ENCODE measurements at regions not wholly inside any gene's neighbourhood (a gene's known extent, or its start where the extent isn't known, plus 50 kb on each side); places are given as distances from the start of the nearest gene placed in this dataset.
"Not testable (repeated sequence)": the region's sequence is repeated elsewhere in the genome, so short reads cannot be mapped to it uniquely, and the experiment has no call there.

DNA sequence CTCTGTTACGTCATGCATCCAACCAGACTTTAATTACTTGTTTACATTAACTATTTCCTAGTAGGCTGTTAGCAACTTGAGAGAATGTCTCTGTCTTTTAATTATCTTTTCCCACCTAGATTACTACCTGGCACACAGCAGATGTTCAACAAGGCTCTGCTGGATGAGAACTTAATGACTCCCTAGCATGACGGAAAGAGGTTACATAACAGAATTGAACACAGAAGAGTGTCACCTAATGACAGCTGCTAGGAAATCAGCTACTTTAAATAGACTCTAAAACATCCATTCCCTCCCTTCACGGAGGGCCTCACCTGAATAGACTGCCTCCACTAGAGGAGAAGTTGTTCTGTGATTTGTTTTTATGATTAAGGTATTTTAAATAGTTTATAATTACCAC, 110.8 kb downstream of the TEX29 start:
- 43 to 67% (median 48%) methylated on average over 3 of the region's 3 CpGs for WGBS, 3 donors
- DNase-seq (no peak), FAIRE-seq (no peak)
- H3K4me1 ChIP-seq (ENCODE audit: control insufficient read depth in 3 of 3, insufficient read depth in 2 of 3, low read depth in 1 of 3, low read length in 2 of 3) = no peaks in the 10 kb centered on the region
- H3K36me3 ChIP-seq (ENCODE audit: control insufficient read depth in 3 of 3, insufficient read depth in 2 of 3, low read depth in 1 of 3, low read length in 3 of 3) = no peaks in the 10 kb centered on the region
- peaks cover 0 to 6% (median 0%) of the 10 kb centered on the region in 3 donors for H3K27me3 ChIP-seq (ENCODE audit: control insufficient read depth in 3 of 3, insufficient read depth in 3 of 3, low read length in 3 of 3)
- H3K9me3 ChIP-seq (ENCODE audit: control insufficient read depth in 2 of 2, insufficient read depth in 1 of 2, low read depth in 1 of 2, low read length in 1 of 2) = no peaks in the 10 kb centered on the region
- no peak overlapping the region for H3K4me3 ChIP-seq (ENCODE audit: low read depth in 1 of 3, low read length in 3 of 3)
- no peak overlapping the region for H3K27ac ChIP-seq (ENCODE audit: low read depth in 1 of 3, low read length in 2 of 3)

GRCh38 chr13:111434578-111435159, 114.2 kb downstream of the TEX29 start:
- Histone ChIP-seq H3K36me3 (ENCODE audit: control insufficient read depth in 3 of 3, insufficient read depth in 2 of 3, low read depth in 1 of 3, low read length in 3 of 3) (no peaks in the 10 kb centered on the region), H3K27me3 (ENCODE audit: control insufficient read depth in 3 of 3, insufficient read depth in 3 of 3, low read length in 3 of 3) (peaks cover 0 to 6% (median 0%) of the 10 kb centered on the region in 3 donors), H3K9me3 (ENCODE audit: control insufficient read depth in 2 of 2, insufficient read depth in 1 of 2, low read depth in 1 of 2, low read length in 1 of 2) (no peaks in the 10 kb centered on the region), H3K4me1 (ENCODE audit: control insufficient read depth in 3 of 3, insufficient read depth in 2 of 3, low read depth in 1 of 3, low read length in 2 of 3) (no peaks in the 10 kb centered on the region), H3K4me3 (ENCODE audit: low read depth in 1 of 3, low read length in 3 of 3) (no peak overlapping the region), H3K27ac (ENCODE audit: low read depth in 1 of 3, low read length in 2 of 3) (no peak overlapping the region)
- WGBS, 3 donors = 44 to 74% (median 61%) methylated on average over 3 of the region's 3 CpGs
- FAIRE-seq (no peak), DNase-seq (no peak)

GRCh38 chr13:111436446-111436845, 116.0 kb downstream of the TEX29 start:
- H3K27ac ChIP-seq (ENCODE audit: low read depth in 1 of 3, low read length in 2 of 3) = no peak overlapping the region
- 74 to 85% (median 75%) methylated on average over 11 of the region's 11 CpGs for WGBS, 3 donors
- FAIRE-seq = no peak
- DNase-seq = no peak
- H3K4me3 ChIP-seq (ENCODE audit: low read depth in 1 of 3, low read length in 3 of 3) = no peak overlapping the region
- H3K4me1 ChIP-seq (ENCODE audit: control insufficient read depth in 3 of 3, insufficient read depth in 2 of 3, low read depth in 1 of 3, low read length in 2 of 3) = no peaks in the 10 kb centered on the region
- no peaks in the 10 kb centered on the region for H3K36me3 ChIP-seq (ENCODE audit: control insufficient read depth in 3 of 3, insufficient read depth in 2 of 3, low read depth in 1 of 3, low read length in 3 of 3)
- H3K9me3 ChIP-seq (ENCODE audit: control insufficient read depth in 2 of 2, insufficient read depth in 1 of 2, low read depth in 1 of 2, low read length in 1 of 2) = no peaks in the 10 kb centered on the region
- H3K27me3 ChIP-seq (ENCODE audit: control insufficient read depth in 3 of 3, insufficient read depth in 3 of 3, low read length in 3 of 3) = peaks cover 0 to 6% (median 0%) of the 10 kb centered on the region in 3 donors

- Histone ChIP-seq H3K9me3 (ENCODE audit: control insufficient read depth in 2 of 2, insufficient read depth in 1 of 2, low read depth in 1 of 2, low read length in 1 of 2) (no peaks in the 10 kb centered on the region), H3K36me3 (ENCODE audit: control insufficient read depth in 3 of 3, insufficient read depth in 2 of 3, low read depth in 1 of 3, low read length in 3 of 3) (no peaks in the 10 kb centered on the region), H3K27me3 (ENCODE audit: control insufficient read depth in 3 of 3, insufficient read depth in 3 of 3, low read length in 3 of 3) (peaks cover 0 to 6% (median 1%) of the 10 kb centered on the region in 3 donors), H3K27ac (ENCODE audit: low read depth in 1 of 3, low read length in 2 of 3) (no peak overlapping the region), H3K4me1 (ENCODE audit: control insufficient read depth in 3 of 3, insufficient read depth in 2 of 3, low read depth in 1 of 3, low read length in 2 of 3) (no peaks in the 10 kb centered on the region), H3K4me3 (ENCODE audit: low read depth in 1 of 3, low read length in 3 of 3) (no peak overlapping the region)
- FAIRE-seq (no peak), DNase-seq (no peak)
- 84 to 90% (median 86%) methylated on average over 10 to 11 of the region's 11 CpGs for WGBS, 3 donors
Observed at GRCh38 chr13:111437417-111437816, 117.0 kb downstream of the TEX29 start.

DNA sequence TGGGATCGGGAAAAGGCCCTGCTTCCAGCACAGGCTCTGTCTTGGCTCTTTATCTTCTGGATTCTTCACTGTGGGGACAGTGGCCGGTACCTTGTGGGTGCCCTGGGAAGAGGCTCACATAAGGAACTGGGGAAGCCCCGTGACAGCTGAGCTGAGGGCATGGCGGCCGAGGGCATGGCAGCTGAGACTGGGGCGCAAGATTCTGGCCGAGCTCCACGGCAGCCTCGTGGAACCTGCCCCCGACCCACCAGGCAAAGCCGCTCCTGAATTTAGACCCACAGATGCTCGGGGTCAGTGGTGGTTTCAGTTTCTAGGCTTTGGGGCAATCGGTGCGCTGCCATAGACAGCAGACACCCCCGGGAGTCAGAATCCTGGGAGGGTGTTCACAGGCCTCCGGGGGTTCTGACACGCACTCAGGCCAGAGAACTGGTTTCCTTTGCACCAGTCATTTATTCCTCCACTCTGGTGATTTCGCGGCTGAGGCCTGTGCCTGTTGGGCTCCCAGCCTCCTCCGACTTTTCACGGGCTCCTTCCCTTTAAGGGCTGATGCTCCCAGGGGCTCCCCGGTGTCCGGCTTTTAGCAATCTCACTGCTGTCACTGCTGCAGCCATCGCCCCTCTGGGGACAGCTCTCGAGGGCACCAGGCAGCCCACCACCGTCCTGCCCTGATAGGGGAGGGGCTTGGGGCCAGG, 117.6 kb downstream of the TEX29 start:
- H3K36me3 ChIP-seq (ENCODE audit: control insufficient read depth in 3 of 3, insufficient read depth in 2 of 3, low read depth in 1 of 3, low read length in 3 of 3) = no peaks in the 10 kb centered on the region
- FAIRE-seq (no peak), DNase-seq (no peak)
- H3K27me3 ChIP-seq (ENCODE audit: control insufficient read depth in 3 of 3, insufficient read depth in 3 of 3, low read length in 3 of 3) = peaks cover 0 to 4% (median 1%) of the 10 kb centered on the region in 3 donors
- no peaks in the 10 kb centered on the region for H3K9me3 ChIP-seq (ENCODE audit: control insufficient read depth in 2 of 2, insufficient read depth in 1 of 2, low read depth in 1 of 2, low read length in 1 of 2)
- no peak overlapping the region for H3K4me3 ChIP-seq (ENCODE audit: low read depth in 1 of 3, low read length in 3 of 3)
- 79 to 87% (median 80%) methylated on average over 26 of the region's 26 CpGs for WGBS, 3 donors
- no peaks in the 10 kb centered on the region for H3K4me1 ChIP-seq (ENCODE audit: control insufficient read depth in 3 of 3, insufficient read depth in 2 of 3, low read depth in 1 of 3, low read length in 2 of 3)
- H3K27ac ChIP-seq (ENCODE audit: low read depth in 1 of 3, low read length in 2 of 3) = no peak overlapping the region

GRCh38 chr13:111440492-111440891, 120.0 kb downstream of the TEX29 start:
- not testable (repeated sequence) for H3K4me3 ChIP-seq (ENCODE audit: low read depth in 1 of 3, low read length in 3 of 3); H3K27ac ChIP-seq (ENCODE audit: low read depth in 1 of 3, low read length in 2 of 3); H3K36me3 ChIP-seq (ENCODE audit: control insufficient read depth in 3 of 3, insufficient read depth in 2 of 3, low read depth in 1 of 3, low read length in 3 of 3); H3K27me3 ChIP-seq (ENCODE audit: control insufficient read depth in 3 of 3, insufficient read depth in 3 of 3, low read length in 3 of 3); H3K4me1 ChIP-seq (ENCODE audit: control insufficient read depth in 3 of 3, insufficient read depth in 2 of 3, low read depth in 1 of 3, low read length in 2 of 3); DNase-seq; H3K9me3 ChIP-seq (ENCODE audit: control insufficient read depth in 2 of 2, insufficient read depth in 1 of 2, low read depth in 1 of 2, low read length in 1 of 2); FAIRE-seq
- WGBS, 3 donors = 33 to 66% (median 40%) methylated on average over 1 of the region's 1 CpG

DNA sequence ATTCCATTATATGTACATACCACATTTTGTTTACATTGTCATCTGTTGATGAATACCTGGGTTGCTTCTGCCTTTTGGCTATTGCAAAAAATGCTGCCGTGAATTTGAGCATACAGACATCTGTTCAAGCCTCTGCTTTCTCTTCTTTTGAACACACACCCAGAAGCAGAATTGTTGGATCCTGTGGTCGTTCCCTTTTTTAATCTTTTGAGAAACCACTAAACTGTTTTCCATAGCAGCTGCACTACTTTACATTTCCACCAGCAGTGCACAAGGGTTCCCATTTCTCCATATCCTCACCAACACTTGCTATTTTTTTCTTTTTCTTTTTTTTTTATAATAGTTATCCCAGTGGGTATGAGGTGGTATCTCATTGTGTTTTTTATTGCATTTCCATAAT, 123.5 kb downstream of the TEX29 start:
- Histone ChIP-seq H3K27me3 (ENCODE audit: control insufficient read depth in 3 of 3, insufficient read depth in 3 of 3, low read length in 3 of 3) (peaks cover 0 to 1% (median 0%) of the 10 kb centered on the region in 3 donors), H3K27ac (ENCODE audit: low read depth in 1 of 3, low read length in 2 of 3) (no peak overlapping the region), H3K36me3 (ENCODE audit: control insufficient read depth in 3 of 3, insufficient read depth in 2 of 3, low read depth in 1 of 3, low read length in 3 of 3) (no peaks in the 10 kb centered on the region), H3K4me1 (ENCODE audit: control insufficient read depth in 3 of 3, insufficient read depth in 2 of 3, low read depth in 1 of 3, low read length in 2 of 3) (no peaks in the 10 kb centered on the region), H3K9me3 (ENCODE audit: control insufficient read depth in 2 of 2, insufficient read depth in 1 of 2, low read depth in 1 of 2, low read length in 1 of 2) (no peaks in the 10 kb centered on the region), H3K4me3 (ENCODE audit: low read depth in 1 of 3, low read length in 3 of 3) (no peak overlapping the region)
- WGBS, 3 donors = 72 to 83% (median 76%) methylated on average over 2 of the region's 2 CpGs
- DNase-seq (no peak), FAIRE-seq (no peak)

- Histone ChIP-seq H3K36me3 (ENCODE audit: control insufficient read depth in 3 of 3, insufficient read depth in 2 of 3, low read depth in 1 of 3, low read length in 3 of 3) (no peaks in the 10 kb centered on the region), H3K27ac (ENCODE audit: low read depth in 1 of 3, low read length in 2 of 3) (no peak overlapping the region), H3K4me3 (ENCODE audit: low read depth in 1 of 3, low read length in 3 of 3) (no peak overlapping the region), H3K4me1 (ENCODE audit: control insufficient read depth in 3 of 3, insufficient read depth in 2 of 3, low read depth in 1 of 3, low read length in 2 of 3) (no peaks in the 10 kb centered on the region), H3K27me3 (ENCODE audit: control insufficient read depth in 3 of 3, insufficient read depth in 3 of 3, low read length in 3 of 3) (peaks cover 0 to 4% (median 0%) of the 10 kb centered on the region in 3 donors), H3K9me3 (ENCODE audit: control insufficient read depth in 2 of 2, insufficient read depth in 1 of 2, low read depth in 1 of 2, low read length in 1 of 2) (no peaks in the 10 kb centered on the region)
- DNase-seq (no peak), FAIRE-seq (no peak)
- 62 to 81% (median 80%) methylated on average over 7 of the region's 7 CpGs for WGBS, 3 donors
Observed at GRCh38 chr13:111448504-111448903, 128.1 kb downstream of the TEX29 start.

Data from small intestine (tissue), 7 donors.